ENCODE measurements at regions not wholly inside any gene's neighbourhood (a gene's known extent, or its start where the extent isn't known, plus 50 kb on each side); places are given as distances from the start of the nearest gene placed in this dataset.
A peak's percentile ranks its signal among the peaks of the same experiment; 100 is the strongest.

DNA sequence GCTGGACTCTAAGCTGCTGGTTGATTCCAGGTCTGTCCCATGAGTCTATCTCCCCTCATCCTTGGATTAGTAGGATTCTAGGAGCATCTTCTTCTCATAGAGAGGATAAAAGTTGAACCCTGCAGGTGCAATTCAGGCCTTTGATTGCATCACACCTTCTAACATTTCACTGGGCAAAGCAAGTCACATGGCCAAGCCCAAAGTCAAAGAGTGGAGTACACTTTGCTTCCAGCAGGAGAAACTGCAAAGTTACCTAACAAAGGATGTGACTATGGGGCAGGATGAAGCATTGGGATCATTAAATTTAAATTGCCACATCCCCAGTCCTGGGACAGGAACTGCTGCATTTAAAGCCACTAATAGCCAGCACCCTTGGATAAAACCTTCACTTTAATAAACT, 51.0 kb upstream of the EGFLAM start:
- TF ChIP-seq, protein P1, sequence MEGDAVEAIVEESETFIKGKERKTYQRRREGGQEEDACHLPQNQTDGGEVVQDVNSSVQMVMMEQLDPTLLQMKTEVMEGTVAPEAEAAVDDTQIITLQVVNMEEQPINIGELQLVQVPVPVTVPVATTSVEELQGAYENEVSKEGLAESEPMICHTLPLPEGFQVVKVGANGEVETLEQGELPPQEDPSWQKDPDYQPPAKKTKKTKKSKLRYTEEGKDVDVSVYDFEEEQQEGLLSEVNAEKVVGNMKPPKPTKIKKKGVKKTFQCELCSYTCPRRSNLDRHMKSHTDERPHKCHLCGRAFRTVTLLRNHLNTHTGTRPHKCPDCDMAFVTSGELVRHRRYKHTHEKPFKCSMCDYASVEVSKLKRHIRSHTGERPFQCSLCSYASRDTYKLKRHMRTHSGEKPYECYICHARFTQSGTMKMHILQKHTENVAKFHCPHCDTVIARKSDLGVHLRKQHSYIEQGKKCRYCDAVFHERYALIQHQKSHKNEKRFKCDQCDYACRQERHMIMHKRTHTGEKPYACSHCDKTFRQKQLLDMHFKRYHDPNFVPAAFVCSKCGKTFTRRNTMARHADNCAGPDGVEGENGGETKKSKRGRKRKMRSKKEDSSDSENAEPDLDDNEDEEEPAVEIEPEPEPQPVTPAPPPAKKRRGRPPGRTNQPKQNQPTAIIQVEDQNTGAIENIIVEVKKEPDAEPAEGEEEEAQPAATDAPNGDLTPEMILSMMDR (IDR thresholded peaks at IDR 0.05; ENCODE audit: low read depth, low read length): no peak
- TF ChIP-seq POLR2A (IDR thresholded peaks at IDR 0.05; ENCODE audit: extremely low read depth, insufficient read length): no peak
- TF ChIP-seq MYC (IDR thresholded peaks at IDR 0.05; ENCODE audit: low read depth, low read length): no peak
- TF ChIP-seq, protein P2, sequence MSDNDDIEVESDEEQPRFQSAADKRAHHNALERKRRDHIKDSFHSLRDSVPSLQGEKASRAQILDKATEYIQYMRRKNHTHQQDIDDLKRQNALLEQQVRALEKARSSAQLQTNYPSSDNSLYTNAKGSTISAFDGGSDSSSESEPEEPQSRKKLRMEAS (IDR thresholded peaks at IDR 0.05; ENCODE audit: low read depth, low read length): no peak
- H3K4me3 ChIP-seq (ENCODE audit: low read depth, low read length): no peak overlapping the region
- DNase-seq (ENCODE audit: low read depth): no peak

DNA sequence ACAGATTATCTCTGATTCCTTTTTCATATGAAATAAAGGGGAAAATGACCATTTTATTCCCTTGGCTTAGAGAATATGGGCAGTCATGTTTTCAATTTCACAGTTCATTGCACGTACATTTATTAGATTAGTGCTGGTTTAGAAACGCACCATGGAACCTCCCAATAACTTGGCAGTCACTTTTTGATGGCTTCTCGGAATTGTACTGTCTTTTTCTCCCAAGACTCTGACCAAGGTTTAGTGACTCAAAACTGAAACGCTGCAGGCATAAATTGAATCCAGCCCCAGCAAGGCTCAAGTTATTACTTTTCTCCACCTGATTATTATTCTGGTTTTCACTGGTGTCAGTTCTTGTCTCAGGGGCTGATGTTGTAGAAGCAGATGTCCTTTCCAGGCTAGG, 55.6 kb upstream of the EGFLAM start:
- no peak overlapping the region for H3K4me3 ChIP-seq (ENCODE audit: low read depth, low read length)
- no peak for DNase-seq (ENCODE audit: low read depth)
- TF ChIP-seq, protein P1 (IDR thresholded peaks at IDR 0.05; ENCODE audit: low read depth, low read length): no peak
- TF ChIP-seq, protein P2 (IDR thresholded peaks at IDR 0.05; ENCODE audit: low read depth, low read length): no peak
- no peak for TF ChIP-seq POLR2A (IDR thresholded peaks at IDR 0.05; ENCODE audit: extremely low read depth, insufficient read length)
- no peak for TF ChIP-seq MYC (IDR thresholded peaks at IDR 0.05; ENCODE audit: low read depth, low read length)

DNA sequence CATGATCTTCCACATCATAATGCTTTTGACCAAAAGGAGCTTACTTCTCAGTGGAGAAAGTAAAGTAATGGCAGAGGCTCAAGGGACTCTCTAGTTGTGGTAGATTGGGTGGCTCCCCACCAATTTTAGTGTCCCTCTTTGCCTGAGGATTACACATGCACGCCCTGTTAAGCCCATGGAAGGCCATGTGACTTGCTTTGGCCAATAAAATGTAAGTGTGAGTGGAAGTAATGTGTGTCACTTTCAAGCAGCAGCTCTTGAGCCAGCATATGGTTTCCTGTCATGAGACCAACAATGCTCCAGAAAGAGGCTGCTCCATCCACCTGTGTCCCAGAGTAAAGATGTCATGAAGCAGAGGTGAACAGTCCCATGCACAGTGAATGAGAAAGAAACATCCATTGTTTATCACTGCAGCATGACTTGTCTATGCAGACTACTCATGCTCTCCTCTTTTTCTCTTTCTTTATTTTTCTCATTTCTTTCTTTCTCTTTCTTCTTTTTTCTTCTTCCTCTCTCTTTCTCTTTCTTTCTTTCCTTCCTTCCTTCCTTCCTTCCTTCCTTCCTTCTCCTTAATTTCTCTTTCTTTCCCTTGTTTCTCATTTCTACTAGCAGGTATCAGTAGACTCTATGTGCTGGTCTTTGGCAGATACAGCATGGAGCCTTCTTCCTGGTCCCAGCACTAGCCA, 57.3 kb upstream of the EGFLAM start:
- DNase-seq (ENCODE audit: low read depth): no peak
- H3K4me3 ChIP-seq (ENCODE audit: low read depth, low read length): no peak overlapping the region
- TF ChIP-seq POLR2A (IDR thresholded peaks at IDR 0.05; ENCODE audit: extremely low read depth, insufficient read length): no peak
- TF ChIP-seq, protein P1 (IDR thresholded peaks at IDR 0.05; ENCODE audit: low read depth, low read length): no peak
- no peak for TF ChIP-seq MYC (IDR thresholded peaks at IDR 0.05; ENCODE audit: low read depth, low read length)
- TF ChIP-seq, protein P2 (IDR thresholded peaks at IDR 0.05; ENCODE audit: low read depth, low read length): no peak

DNA sequence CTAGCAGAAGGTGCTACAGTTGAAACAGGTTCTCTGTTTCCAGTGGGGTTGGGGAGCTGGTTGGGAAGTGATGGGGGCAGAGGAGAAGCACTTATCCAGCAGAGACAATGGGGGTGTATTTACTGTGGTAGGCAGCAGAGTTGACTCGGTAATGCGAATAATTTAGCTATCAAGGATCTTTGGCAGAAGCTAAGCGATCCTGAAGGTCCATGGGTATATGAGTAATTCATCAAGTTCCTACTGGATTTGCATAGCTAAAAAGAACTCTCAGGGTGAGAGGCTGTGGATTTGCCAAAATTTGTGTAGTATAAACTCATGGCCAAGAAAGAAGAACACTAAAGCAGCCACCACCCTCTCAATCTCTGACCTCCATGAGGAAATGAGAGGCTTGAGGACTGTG, 61.2 kb upstream of the EGFLAM start:
- TF ChIP-seq MYC (IDR thresholded peaks at IDR 0.05; ENCODE audit: low read depth, low read length): no peak
- TF ChIP-seq, protein P1 (IDR thresholded peaks at IDR 0.05; ENCODE audit: low read depth, low read length): no peak
- TF ChIP-seq, protein P2 (IDR thresholded peaks at IDR 0.05; ENCODE audit: low read depth, low read length): no peak
- no peak for TF ChIP-seq POLR2A (IDR thresholded peaks at IDR 0.05; ENCODE audit: extremely low read depth, insufficient read length)
- H3K4me3 ChIP-seq (ENCODE audit: low read depth, low read length): no peak overlapping the region
- DNase-seq (ENCODE audit: low read depth): no peak

DNA sequence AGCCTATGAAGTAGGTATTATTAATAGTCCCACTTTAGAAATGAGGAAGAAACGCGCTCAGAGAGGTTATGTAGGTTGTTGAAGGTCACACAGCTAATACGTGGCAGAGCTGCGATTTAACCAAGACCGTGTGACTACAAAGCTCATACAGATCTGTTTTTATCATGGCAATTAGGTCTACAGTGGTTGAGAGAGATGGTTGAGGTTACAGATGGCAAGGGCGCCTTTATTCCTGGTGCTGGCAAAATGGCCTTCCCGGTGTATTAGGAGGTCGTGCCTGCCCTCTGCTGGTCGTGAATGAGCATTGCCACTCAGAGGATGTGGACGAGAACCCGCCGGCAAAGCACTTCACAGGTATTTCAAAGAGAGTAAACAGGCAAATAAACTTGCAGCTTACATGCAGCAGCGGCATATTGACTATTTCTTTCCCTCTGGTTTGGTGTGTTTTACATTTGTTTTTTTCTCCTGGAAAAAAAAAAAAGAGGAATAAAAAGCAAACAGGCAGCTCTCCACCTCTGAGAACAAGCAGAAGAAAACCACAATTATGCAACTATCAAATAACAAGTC, 65.3 kb upstream of the EGFLAM start:
- peak; percentile 69 for DNase-seq (ENCODE audit: low read depth)
- no peak; the same call in 1 of the 2 replicates for TF ChIP-seq MYC (IDR thresholded peaks at IDR 0.05; ENCODE audit: low read depth, low read length)
- TF ChIP-seq, protein P1 (IDR thresholded peaks at IDR 0.05; ENCODE audit: low read depth, low read length): peak; percentile 87
- no peak overlapping the region for H3K4me3 ChIP-seq (ENCODE audit: low read depth, low read length)
